NCI-H187 treated with DMSO at 0.1 percent for 48 hours (cell line): ENCODE measurements at regions not wholly inside any gene's neighbourhood (a gene's known extent, or its start where the extent isn't known, plus 50 kb on each side); places are given as distances from the start of the nearest gene placed in this dataset.
"Not testable (repeated sequence)": the region's sequence is repeated elsewhere in the genome, so short reads cannot be mapped to it uniquely, and the experiment has no call there.

Experiments
- DNase-seq: peaks from one replicate; lab custom pipeline; 2025; lab: John Stamatoyannopoulos, UW

DNA sequence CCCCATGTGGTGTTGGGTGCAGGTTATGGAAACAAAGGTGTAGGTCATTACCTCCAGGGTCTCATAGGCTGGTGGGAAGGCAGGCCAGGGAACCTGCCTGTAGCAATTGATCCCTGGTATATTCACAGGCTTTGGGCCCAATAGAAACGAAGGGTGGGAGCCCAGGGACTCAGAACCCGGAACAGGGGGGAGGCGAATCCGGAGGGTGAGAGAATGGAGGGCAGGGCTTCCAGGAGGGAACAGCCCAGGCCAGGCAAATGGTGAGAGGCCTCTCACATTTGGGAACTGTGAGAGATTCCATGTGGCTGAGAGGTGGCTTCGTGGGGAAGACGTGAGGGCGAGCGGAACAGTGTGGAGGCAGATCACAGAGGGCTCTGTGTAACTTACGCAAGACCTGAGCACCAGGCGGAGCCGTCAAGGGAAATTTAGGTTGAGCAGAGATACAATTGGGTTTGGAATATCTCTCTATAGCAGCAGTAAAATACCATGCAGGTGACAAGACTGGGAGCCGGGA lies 267.1 kb downstream of the ERMARD start:
- DNase-seq, result no peak

DNA sequence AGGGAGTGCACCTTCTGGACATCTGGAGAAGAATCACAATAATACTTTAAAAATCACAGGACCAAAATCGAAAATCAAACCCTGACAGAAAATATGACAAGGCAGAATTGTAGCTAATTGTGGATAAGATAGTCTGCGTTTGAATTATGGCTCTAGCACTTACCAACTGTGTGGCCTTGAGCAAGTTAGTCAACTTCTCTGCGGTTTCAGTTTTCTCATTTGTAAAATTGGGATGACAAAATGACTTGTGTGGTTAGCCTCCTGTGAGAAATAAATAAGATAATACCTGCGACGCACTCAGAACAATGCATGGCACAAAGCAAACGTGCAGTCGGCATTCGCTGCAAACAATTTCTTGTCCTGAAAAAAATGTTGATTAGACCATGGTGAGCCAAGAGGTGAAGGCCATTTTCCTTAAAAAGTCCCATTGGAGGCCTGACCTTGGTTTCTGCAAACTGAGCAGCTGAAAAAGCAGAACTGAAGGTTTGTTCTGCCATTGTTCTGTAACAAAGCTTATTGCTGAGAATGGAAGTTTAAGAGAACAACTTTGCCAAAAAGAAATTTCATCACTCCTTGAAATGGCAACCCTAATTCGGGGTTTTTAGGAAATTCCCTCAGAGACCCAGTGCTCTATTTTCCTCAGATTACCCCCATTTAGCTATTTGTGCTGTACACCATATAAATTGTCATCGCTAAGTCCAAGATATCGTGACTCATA lies 266.3 kb downstream of the ERMARD start:
- no peak for DNase-seq

DNA sequence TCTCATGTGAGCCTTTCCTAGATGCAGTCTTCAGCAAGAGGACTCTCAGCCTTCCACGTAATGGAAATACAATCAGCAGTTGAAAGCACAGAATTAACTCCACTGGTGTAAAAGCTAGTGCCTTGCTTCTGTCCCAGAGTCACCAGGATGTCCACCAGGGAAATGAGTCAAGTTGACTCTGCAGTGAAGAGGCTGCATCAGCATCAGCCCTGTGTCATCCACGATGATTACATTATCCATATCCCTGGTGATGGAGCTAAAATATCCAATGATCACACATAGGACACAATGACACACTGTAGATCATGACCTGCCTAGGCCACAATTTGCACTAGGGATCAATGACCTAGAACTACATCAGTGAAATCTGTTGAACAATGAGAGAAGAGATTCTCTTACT lies 262.4 kb downstream of the ERMARD start:
- no peak for DNase-seq

DNA sequence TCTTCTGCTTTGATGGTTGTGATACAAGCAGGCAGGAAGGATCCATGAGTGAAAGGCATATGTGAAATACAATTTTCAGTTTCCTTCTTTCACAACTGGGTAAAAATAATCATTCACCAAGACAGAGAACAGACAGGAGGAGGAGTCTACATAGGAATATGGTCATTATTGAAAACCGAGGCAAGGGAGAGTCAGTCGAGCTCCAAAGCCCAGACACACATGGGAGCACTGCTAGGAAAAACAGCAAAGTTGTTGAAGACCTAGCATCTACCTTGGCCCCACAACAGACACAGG lies 260.6 kb downstream of the ERMARD start:
- no peak for DNase-seq

DNA sequence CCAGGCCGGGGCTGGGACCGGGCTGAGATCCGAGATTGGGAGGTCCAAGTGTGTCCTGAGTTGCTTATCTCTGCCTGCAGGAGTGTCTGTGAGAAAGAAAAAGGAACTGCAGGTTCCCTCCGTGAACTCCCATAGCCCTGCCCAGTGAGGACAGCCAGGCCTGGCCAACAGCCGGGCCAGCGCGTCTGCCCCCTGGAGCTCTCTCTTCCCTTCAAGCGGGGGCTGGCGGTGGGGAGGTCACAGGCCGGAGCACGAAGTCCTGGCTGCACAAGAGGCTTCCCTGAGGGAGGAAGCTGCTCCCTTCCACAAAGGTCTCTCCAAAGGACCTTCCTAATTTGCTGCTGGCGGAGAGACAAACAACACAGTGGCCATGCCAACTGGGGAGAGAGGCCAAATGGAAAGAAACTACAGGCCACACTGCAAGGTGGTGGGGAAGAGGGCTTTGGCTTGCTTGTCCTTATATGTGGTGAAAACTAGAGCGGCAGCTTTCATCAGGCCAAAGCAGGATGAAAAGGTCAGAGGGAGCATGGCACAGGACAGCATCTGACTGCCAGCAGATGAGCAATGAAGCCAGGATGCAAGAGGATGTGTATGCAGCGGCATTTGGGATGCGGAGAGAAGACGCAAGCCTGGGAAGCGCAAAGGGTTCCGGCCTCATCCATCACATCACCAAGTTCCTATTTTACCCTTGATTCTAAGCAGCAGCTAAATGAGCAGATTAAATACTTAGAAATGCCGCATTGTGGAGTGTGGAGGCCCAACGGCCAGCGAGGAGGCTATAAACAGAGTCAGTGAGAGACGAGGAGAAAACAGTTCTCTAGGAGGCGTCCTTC lies 260.0 kb downstream of the ERMARD start:
- no peak for DNase-seq

DNA sequence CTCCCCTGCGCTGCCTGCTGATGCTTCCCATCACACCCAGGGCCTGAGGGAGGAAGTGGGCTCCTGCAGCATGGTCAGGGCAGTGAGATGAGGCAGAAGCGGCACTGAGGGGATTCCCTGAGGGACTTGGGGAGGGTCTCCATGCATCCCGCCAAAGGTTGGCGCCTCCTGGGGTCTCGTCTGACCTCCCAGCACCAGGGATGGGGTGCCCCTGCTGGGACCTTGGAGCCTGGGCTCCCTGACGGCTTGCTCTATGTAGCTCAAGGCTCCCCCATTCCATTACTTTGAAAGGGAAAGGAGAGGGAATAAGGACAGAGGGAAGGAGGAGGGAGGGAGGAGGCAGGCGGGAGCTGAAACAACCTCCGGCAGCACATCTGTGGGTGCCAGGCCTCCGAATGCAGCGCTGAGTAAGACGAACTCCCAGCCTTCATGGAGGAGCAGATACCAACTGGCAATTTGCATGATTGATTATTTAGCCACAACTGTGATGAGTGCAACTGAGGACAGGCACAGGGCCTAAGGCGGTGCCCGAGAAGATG lies 259.3 kb downstream of the ERMARD start:
- DNase-seq, result no peak

GRCh38 chr6:170008294-170008785 lies 256.9 kb downstream of the ERMARD start:
- no peak for DNase-seq

- DNase-seq, result no peak
Observed at GRCh38 chr6:170007468-170008293, 256.3 kb downstream of the ERMARD start.

DNA sequence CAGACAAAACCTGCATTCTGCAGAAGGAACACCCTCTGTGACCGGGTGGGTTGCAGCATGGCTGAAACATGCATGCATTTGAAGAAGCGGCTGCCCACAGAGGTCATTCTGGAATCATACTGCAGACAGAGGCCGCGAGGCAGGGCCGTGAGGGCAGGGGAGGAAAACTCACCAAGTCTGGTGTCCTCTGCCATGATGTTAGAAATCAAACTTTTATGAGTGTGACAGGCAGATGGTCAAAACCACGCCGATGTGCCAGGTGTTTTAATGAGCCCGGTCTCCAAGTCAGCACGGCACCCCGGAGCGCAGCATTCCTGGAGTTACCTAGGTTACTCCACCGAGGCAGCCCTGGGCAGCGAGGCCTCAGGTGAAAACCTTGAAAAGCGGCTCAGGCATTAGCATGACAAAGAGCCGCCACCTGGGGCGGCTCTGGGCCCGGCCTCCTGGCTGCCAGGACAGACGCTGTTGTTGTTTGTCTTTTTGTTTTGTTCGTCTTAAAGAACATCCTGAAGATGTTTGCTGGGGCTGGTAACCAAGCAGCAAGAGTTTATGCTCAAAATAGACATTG lies 255.6 kb downstream of the ERMARD start:
- DNase-seq, result no peak

DNA sequence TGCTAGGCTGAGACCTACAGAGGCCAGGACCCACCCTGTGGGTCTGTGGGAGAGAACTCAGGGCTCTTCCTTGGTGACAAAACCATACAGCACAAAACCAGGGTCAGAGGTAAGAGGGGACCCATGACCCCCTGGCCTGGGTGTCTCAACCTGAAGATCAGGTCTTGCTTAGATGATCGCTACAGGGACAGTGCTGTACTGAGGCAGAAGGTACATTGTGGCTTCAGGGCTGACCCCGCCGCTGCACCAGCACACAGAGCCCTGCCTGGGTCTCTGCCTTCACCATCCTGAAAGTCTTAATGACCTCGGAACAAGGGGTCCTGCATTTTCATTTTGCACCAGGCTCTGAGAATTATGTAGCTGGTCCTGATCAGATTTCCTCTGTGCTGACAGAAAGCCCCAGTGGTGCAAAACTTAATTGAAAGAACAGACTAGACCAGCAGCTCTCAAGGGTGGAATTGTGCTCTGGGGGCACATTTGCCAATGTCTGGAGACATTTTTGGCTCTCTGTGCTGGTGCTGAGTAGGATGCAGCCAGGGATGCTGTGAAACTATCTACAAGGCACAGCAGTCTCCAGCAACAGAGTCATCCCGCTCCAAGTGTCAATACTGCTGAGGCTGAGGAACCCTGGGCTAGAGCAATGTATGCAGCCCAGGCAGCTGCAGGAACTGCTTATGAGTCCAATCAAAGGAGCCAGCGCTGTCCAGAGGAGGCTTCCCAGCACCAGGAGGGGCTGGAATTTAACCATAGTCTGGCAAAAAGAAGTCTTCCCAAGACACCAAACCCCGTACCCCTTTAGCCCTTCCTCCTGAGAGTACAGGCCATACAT lies 254.9 kb downstream of the ERMARD start:
- no peak for DNase-seq

GRCh38 chr6:170005665-170006064 lies 254.2 kb downstream of the ERMARD start:
- DNase-seq, result no peak

DNA sequence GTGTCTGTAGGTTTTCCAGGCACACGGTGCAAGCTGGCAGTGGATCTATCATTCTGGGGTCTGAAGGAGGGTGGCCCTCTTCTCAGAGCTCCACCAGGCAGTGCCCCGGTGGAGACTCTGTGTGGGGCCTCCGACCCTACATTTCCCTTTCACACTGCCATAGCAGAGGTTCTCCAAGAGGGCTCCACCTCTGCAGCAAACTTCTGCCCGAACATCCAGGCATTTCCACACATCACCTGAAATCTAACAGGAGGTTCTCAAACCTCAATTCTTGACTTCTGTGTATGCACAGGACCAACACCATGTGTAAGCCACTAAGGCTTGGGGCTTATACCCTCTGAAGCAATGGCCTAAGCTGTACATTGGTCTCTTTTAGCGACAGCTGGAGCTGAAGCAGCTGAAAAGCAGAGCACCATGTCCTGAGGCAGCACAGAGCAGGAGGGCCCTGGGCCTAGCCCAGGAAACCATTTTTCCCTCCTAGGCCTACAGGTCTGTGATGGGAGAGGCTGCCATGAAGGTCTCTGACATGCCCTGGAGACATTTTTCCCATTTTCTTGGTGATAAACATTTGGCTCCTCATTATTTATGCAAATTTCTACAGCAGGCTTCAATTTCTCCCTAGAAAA lies 253.3 kb downstream of the ERMARD start:
- no peak for DNase-seq

DNA sequence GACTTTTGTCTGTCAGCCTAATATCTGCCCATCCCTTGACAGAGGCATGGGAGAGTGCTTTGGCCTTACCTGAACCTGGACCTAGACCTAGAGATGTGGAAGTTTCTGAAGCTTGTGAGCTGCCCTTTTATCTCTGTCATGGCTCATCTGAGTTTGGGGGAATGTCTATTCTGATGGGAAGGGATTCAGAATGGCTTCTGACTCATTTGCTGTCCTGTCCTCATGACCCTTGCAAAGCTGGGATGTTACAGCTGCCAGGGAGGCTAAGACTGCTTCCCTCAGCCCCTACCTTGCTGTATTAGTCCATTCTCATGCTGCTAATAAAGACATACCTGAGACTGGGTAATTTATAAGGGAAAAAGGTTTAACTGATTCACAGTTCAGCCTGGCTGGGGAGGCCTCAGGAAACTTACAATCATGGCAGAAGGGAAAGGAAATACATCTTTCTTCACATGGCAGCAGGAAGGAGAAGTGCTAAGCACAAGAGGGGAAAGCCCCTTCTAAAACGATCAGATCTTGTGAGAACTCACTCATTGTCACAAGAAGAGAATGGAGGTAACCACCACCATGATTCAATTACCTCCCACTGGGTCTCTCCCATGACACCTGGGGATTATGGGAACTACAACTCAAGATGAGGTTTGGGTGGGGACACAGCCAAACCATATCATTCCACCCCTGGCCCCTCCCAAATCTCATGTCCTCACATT lies 252.2 kb downstream of the ERMARD start:
- DNase-seq, result no peak

DNA sequence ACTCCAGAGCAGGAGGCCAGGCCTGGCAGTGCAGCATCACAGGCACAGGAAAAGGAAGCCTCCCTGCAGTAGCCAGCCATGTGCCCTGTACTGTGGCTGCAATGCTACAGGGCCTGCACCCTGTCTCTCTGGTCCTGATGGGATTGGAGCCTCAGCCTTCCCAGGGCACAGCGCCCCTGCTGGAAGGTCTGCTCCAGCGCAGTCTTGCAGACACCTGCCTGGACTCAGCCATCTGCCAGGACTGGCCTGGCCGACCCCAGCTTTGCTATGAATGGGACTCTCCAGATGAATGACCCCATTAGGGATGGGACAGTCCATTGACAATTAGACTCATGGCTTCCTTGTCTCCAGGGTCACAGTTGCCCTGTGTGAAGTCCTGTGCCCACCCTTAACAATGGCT lies 251.6 kb downstream of the ERMARD start:
- no peak for DNase-seq

DNA sequence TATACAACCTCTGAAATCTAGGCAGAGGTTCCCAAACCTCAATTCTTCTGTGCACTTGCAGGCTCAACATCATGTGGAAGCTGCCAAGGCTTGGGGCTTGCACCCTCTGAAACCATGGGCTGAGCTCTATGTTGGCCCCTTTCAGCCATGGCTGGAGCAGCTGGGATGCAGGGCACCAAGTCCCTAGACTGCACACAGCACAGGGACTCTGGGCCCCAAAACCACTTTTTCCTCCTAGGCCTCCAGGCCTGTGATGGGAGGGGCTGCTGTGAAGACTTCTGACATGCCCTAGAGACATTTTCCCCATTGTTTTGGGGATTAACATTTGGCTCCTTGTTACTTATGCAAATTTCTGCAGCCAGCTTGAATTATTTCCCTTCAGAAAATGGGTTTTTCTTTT lies 250.4 kb downstream of the ERMARD start:
- DNase-seq, result not testable (repeated sequence)

DNA sequence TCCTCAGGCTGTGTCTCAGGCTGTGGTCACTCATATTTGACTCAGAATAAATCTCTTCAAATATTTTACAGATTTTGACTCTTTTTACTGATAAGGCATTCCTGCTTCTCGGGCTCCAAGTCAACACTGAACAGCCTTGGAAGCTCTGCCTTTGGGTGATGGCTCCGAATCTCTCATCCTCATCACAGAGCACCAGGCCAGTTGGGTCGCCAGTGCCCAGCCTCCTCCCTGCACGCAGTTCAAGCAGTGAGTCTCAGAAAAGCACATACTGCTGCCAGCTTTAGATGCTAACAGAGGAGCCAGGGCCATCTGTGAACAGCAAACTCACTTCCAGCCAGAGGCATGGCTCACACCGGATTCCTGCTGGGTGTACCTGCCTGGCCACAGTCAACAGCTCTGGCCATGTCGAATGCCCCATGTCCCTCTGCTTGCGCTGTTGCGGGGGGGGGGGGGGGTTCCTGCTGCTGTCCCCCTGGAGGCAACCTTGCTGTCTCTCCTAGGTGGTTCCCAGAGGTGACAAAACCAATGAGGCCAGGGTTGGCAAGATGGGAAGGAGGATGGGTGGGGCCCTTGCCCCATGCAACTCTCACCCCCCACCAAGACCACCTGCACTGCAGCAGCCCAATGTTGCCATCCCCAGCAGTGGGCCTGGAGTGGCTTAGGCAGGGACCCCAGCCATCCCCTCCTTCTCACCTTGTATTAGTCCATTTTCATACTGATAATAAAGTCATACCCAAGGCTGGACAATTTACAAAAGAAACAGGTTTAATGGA lies 248.8 kb downstream of the ERMARD start:
- DNase-seq, result no peak

- no peak for DNase-seq
Observed at GRCh38 chr6:169999367-169999766, 247.9 kb downstream of the ERMARD start.

DNA sequence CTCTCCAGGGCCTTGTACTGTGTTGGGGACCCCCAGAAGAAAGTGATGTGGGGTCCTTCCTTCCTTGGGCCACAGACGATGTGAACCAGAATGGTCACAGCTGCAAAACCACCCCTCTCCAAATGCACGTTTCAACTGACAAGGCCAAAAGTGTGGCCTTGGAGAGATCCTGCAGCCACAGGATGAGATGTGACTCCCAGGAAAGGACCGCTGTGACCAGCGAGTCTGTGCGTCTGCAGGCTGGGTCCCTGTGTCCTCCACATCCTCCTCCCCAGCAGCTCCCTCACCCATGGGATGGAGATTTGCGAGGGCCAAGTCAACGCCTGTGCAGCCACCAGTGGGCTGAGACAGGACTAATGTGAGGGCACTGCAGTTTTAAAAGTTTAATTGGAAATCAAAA lies 247.0 kb downstream of the ERMARD start:
- no peak for DNase-seq

DNA sequence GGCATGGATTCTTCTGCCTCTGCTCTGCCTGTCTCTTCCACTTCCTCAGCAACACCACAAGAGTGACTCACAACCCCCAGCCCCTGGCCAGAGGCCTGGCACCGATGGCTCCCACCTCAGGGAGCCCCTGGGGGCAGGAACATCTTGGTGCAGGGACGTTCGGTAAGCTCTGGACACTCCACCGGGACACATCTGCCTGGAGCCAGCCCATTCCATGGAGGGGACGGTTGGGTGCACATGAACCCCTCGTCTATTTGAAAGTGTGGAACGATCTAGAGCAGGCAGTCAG lies 246.5 kb downstream of the ERMARD start:
- no peak for DNase-seq
